Superior temporal gyrus (tissue), 1 donor: ENCODE measurements at regions not wholly inside any gene's neighbourhood (a gene's known extent, or its start where the extent isn't known, plus 50 kb on each side); places are given as distances from the start of the nearest gene placed in this dataset.

Experiments used
- DNase-seq: peaks from one replicate; pipeline ENCODE4 v3.0.0-alpha.2; 2016; ENCODE audit errors: extremely low spot score

- DNase-seq = no peak
Measured at GRCh38 chr18:30081122-30081521, 961.4 kb downstream of the DSC3 start.

GRCh38 chr18:30072609-30073385 is 969.7 kb downstream of the DSC3 start:
- DNase-seq = no peak

- no peak for DNase-seq
Measured at GRCh38 chr18:30066288-30066687, 976.3 kb downstream of the DSC3 start.

GRCh38 chr18:30057398-30057797 is 985.1 kb downstream of the DSC3 start:
- no peak for DNase-seq

GRCh38 chr18:30056528-30056927 is 986.0 kb downstream of the DSC3 start:
- DNase-seq = no peak

GRCh38 chr18:30044496-30044895 is 998.0 kb downstream of the DSC3 start:
- no peak for DNase-seq

GRCh38 chr18:30039201-30039600 is 1003.3 kb downstream of the DSC3 start:
- DNase-seq = no peak

- no peak for DNase-seq
Measured at GRCh38 chr18:30034818-30035217, 1007.7 kb downstream of the DSC3 start.

- DNase-seq = no peak
Measured at GRCh38 chr18:30016179-30016578, 1026.4 kb downstream of the DSC3 start.

GRCh38 chr18:30004965-30005364 is 1037.6 kb downstream of the DSC3 start:
- no peak for DNase-seq

- no peak for DNase-seq
Measured at GRCh38 chr18:29982218-29982617, 1060.3 kb downstream of the DSC3 start.

GRCh38 chr18:29979881-29980280 is 1062.7 kb downstream of the DSC3 start:
- no peak for DNase-seq

- DNase-seq = no peak
Measured at GRCh38 chr18:29969876-29970275, 1072.7 kb downstream of the DSC3 start.

- DNase-seq = no peak
Measured at GRCh38 chr18:29962579-29962978, 1080.0 kb downstream of the DSC3 start.

GRCh38 chr18:29960539-29960938 is 1082.0 kb downstream of the DSC3 start:
- DNase-seq = no peak

- DNase-seq = no peak
Measured at GRCh38 chr18:29930231-29930630, 1112.3 kb downstream of the DSC3 start.

- no peak for DNase-seq
Measured at GRCh38 chr18:29928081-29928480, 1114.5 kb downstream of the DSC3 start.

GRCh38 chr18:29925566-29925965 is 1117.0 kb downstream of the DSC3 start:
- DNase-seq = no peak

GRCh38 chr18:29912351-29912750 is 1130.2 kb downstream of the DSC3 start:
- no peak for DNase-seq

GRCh38 chr18:29892960-29893558 is 1149.5 kb downstream of the DSC3 start:
- no peak for DNase-seq

GRCh38 chr18:29883114-29883513 is 1159.4 kb downstream of the DSC3 start:
- DNase-seq = no peak

- DNase-seq = no peak
Measured at GRCh38 chr18:29882620-29883019, 1159.9 kb downstream of the DSC3 start.

GRCh38 chr18:29879763-29880162 is 1162.8 kb downstream of the DSC3 start:
- DNase-seq = no peak
